GM12872 (cell line): ENCODE measurements at regions not wholly inside any gene's neighbourhood (a gene's known extent, or its start where the extent isn't known, plus 50 kb on each side); places are given as distances from the start of the nearest gene placed in this dataset.

Experiments
- CTCF ChIP-seq: IDR thresholded peaks from 3 replicates; pipeline ENCODE4 v1.5.1; 2011; ENCODE audit warnings: low read depth, mild to moderate bottlenecking, low read length, moderate library complexity; ENCODE audit not compliant: insufficient read depth

- no peak for TF ChIP-seq CTCF
Observed at GRCh38 chr12:126107659-126108058, 1042.4 kb downstream of the AACS start.

GRCh38 chr12:126108247-126108646, 1043.0 kb downstream of the AACS start:
- TF ChIP-seq CTCF = no peak

DNA sequence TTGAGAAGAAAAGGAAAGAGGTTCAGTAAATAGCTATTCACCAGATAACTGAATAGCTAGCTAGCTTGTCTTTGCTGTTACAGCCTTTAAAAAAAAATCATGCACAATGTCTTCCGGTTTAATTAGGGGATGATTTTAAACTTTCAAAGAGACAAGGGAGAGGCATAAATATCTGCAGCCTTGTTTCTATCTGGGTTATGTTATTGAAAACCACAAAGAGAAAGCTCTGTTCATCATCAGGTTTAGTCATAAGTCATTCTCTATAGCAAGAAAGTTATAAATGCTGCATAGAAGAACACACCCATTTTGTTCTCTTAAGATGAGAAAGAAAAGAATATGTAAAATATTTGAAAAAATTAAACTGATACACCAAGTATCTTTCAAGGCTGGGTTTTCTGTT, 1046.9 kb downstream of the AACS start:
- TF ChIP-seq CTCF = no peak

DNA sequence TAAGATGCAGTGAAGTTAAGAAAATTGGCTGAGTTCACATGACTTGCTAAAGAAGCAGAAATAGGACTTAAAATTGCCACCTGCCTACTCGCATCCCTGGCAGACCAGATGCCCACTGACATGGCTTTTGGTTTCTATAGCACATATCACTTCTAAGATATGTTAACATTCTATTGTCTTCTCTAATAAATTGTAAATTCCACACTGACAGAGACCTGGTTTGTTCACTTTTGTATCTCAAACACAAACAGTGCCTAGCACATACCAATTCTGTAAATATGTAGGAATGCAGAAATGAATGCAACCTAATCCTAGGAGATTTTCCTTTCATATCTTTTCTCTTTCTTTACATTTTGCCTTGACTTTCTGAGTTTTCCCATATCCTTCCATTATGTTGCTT, 1047.6 kb downstream of the AACS start:
- no peak for TF ChIP-seq CTCF

DNA sequence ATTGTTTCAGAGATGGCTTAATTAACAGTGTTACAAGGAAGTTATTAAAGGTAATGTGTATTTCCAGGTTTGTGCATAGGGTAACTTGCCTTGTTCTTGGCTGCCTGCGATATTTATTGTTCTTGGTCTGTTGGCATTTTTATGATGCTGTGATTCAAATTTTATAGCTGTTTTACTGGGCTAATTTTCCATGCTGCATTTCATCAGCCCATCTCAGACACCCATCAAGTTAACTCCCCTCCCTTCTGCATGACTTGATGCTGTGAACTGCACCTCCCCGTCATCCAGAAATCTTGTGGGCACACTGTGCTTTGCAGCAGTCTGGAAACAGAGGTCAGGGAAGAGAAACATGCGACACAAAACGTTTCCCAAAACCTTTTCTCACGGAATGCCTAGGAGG, 1049.2 kb downstream of the AACS start:
- no peak for TF ChIP-seq CTCF

- no peak for TF ChIP-seq CTCF
Observed at GRCh38 chr12:126117502-126117901, 1052.3 kb downstream of the AACS start.

DNA sequence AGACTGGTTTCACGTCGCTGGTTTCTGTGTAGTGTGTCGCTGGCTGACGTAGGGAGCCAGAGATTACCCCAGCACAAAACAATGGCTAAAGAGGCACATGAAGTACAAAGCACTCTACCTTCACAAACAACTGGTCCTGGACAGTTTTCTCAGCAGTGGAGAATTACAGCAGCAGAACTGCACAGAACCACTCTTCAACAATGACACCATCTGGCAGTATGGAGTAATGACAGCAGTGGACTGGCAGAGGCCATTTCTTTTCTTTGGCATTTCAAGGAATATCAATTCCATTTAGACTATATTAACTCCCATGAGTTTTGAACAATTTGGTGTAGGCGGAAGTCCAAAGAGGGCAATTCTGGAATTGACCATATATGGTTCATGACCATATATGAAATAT, 1074.1 kb downstream of the AACS start:
- no peak for TF ChIP-seq CTCF

DNA sequence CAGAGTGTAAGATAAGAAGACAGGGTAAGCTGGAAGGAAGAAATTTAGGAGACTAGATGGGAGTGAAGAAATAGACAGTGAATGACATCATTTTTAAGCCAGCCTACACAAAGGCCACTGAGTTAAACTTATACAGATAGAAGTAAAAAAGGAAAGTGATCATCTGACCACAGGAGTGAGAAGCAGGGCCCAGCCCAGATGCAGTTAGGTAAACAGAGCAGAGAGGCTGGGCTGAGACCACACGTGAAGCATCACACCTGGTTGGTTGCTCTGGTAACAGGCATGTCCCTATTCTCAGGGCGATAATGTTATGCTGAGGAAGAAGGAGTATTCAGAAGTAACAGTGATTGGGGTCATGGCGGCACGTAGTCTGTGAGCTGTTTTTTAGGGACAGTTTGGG, 1079.4 kb downstream of the AACS start:
- TF ChIP-seq CTCF = no peak
